ENCODE measurements at regions not wholly inside any gene's neighbourhood (a gene's known extent, or its start where the extent isn't known, plus 50 kb on each side); places are given as distances from the start of the nearest gene placed in this dataset.

- Histone ChIP-seq H3K27ac (ENCODE audit: extremely low read depth, low read depth, low read length) (no peak overlapping the region), H3K36me3 (ENCODE audit: control insufficient read depth, insufficient read depth, low read length) (no peaks in the 10 kb centered on the region), H3K27me3 (ENCODE audit: control insufficient read depth in 2 of 2, insufficient read depth in 2 of 2, low read length in 2 of 2) (no peaks in the 10 kb centered on the region), H3K4me2 (ENCODE audit: insufficient read depth, low read length) (no peak overlapping the region), H3K4me3 (no peak overlapping the region), H3K79me2 (ENCODE audit: control insufficient read depth, insufficient read depth, low read length) (no peaks in the 10 kb centered on the region), H3K9me1 (ENCODE audit: control insufficient read depth, insufficient read depth, low read length) (no peaks in the 10 kb centered on the region), H2AFZ (ENCODE audit: low read depth, low read length) (no peak overlapping the region), H3K9me3 (replicated peaks; ENCODE audit: control insufficient read depth, insufficient read depth, low read depth, low read length) (no peaks in the 10 kb centered on the region), H3K4me1 (replicated peaks in 1 of 2; ENCODE audit: control insufficient read depth in 2 of 2, insufficient read depth in 2 of 2, low read length in 2 of 2) (no peaks in the 10 kb centered on the region), H4K20me1 (replicated peaks; ENCODE audit: control insufficient read depth, insufficient read depth, low read length) (no peaks in the 10 kb centered on the region), H3K9ac (ENCODE audit: insufficient read depth in 1 of 2, low read depth in 2 of 2, low read length in 2 of 2) (no peak overlapping the region)
- FAIRE-seq (no peak), ATAC-seq (no peak), DNase-seq (ENCODE audit: extremely low read depth in 1 of 4, low spot score in 3 of 4) (no peak)
- TF ChIP-seq PHF21A (IDR thresholded peaks at IDR 0.05; ENCODE audit: borderline replicate concordance, low read depth) (no peak), MTA2 (IDR thresholded peaks at IDR 0.05; ENCODE audit: low read depth) (no peak), ATF6 (CRISPR knock-in tag; IDR thresholded peaks at IDR 0.05) (no peak), NR0B1 (IDR thresholded peaks at IDR 0.05; ENCODE audit: partially characterized antibody) (no peak)
- intact Hi-C loops (cut with micrococcal nuclease) (no loop called here), in situ Hi-C loops (cut with MboI) (no loop called here)
- CTCF ChIA-PET (ENCODE audit: low intra/inter-chr PET ratio) = no interaction called here
- BruUV-seq (replicated peaks) = no TSS peak
- POLR2A ChIA-PET = no interaction called here
- WGBS (ENCODE audit: insufficient coverage, low coverage, missing lambda C conversion rate) = 0% methylated on average over 1 of the region's 1 CpG
Observed at GRCh38 chr1:232213928-232214327, 416.0 kb downstream of the SIPA1L2 start.

All from K562 (cell line).